Endothelial cell (in vitro differentiated cells): ENCODE measurements at regions not wholly inside any gene's neighbourhood (a gene's known extent, or its start where the extent isn't known, plus 50 kb on each side); places are given as distances from the start of the nearest gene placed in this dataset.

Experiments used
- DNase-seq: peaks from one replicate; pipeline ENCODE4 v3.0.0; 2021; ENCODE audit warnings: low spot score
- H3K27ac Mint-ChIP-seq: one replicate; pipeline ENCODE4 v1.8.0; 2021; ENCODE audit warnings: mixed read lengths, inconsistent platforms; ENCODE audit not compliant: unreplicated experiment
- H3K27me3 Mint-ChIP-seq: one replicate; pipeline ENCODE4 v1.8.0; 2021; ENCODE audit warnings: mild to moderate bottlenecking, moderate library complexity, mixed read lengths, inconsistent platforms; ENCODE audit not compliant: unreplicated experiment
- H3K36me3 Mint-ChIP-seq: one replicate; pipeline ENCODE4 v1.8.0; 2021; ENCODE audit warnings: mild to moderate bottlenecking, low read depth, mixed read lengths, inconsistent platforms; ENCODE audit not compliant: unreplicated experiment
- H3K4me1 Mint-ChIP-seq: one replicate; pipeline ENCODE4 v1.8.0; 2021; ENCODE audit warnings: mild to moderate bottlenecking, mixed read lengths, inconsistent platforms; ENCODE audit not compliant: unreplicated experiment
- H3K4me3 Mint-ChIP-seq: one replicate; pipeline ENCODE4 v1.8.0; 2021; ENCODE audit warnings: mild to moderate bottlenecking, mixed read lengths, inconsistent platforms; ENCODE audit not compliant: unreplicated experiment
- H3K9me3 Mint-ChIP-seq: one replicate; pipeline ENCODE4 v1.8.0; 2021; ENCODE audit warnings: mixed read lengths, inconsistent platforms; ENCODE audit not compliant: unreplicated experiment
- CTCF ChIP-seq: fragments of 200-600 bp; sonication (generic); IDR thresholded peaks from one replicate; pipeline ENCODE4 v1.5.0; 2021; ENCODE audit warnings: antibody characterized with exemption; ENCODE audit not compliant: unreplicated experiment

- TF ChIP-seq CTCF: no peak
- no peak for DNase-seq
Measured at GRCh38 chr10:120381931-120382330, 75.1 kb upstream of the PLPP4 start.

DNA sequence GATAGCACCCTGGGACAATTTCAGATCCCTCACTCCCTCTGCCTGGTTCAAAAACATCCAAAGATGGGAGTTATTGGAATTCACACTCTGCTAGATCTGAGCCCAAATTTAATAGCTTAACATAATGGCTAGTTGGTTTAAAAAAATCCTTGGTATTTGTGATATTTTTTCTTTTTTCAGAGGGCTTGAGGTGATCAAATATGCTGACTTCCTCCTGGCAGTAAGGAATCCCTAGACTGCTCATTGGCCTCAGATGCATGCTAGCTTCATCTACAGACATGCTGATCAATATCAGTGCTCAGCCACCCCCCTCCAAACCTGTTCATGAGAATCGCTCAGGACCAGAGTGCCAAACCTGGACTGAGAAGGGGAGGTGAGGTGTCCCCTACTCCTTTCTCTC lies 74.7 kb upstream of the PLPP4 start:
- H3K27me3 Mint-ChIP-seq: no peaks in the 10 kb centered on the region
- no peak overlapping the region for H3K4me3 Mint-ChIP-seq
- no peaks in the 10 kb centered on the region for H3K4me1 Mint-ChIP-seq
- no peaks in the 10 kb centered on the region for H3K9me3 Mint-ChIP-seq
- H3K36me3 Mint-ChIP-seq: no peaks in the 10 kb centered on the region
- no peak for DNase-seq
- TF ChIP-seq CTCF: no peak
- H3K27ac Mint-ChIP-seq: no peak overlapping the region

More at GRCh38 chr10:120381931-120382330, 75.1 kb upstream of the PLPP4 start:
- no peak overlapping the region for H3K27ac Mint-ChIP-seq
- H3K27me3 Mint-ChIP-seq: no peaks in the 10 kb centered on the region
- no peaks in the 10 kb centered on the region for H3K9me3 Mint-ChIP-seq
- H3K4me1 Mint-ChIP-seq: no peaks in the 10 kb centered on the region
- no peaks in the 10 kb centered on the region for H3K36me3 Mint-ChIP-seq
- no peak overlapping the region for H3K4me3 Mint-ChIP-seq

GRCh38 chr10:120385992-120386391 lies 71.0 kb upstream of the PLPP4 start:
- no peaks in the 10 kb centered on the region for H3K9me3 Mint-ChIP-seq
- no peaks in the 10 kb centered on the region for H3K4me1 Mint-ChIP-seq
- H3K36me3 Mint-ChIP-seq: no peaks in the 10 kb centered on the region
- no peak for DNase-seq
- H3K4me3 Mint-ChIP-seq: no peak overlapping the region
- no peak overlapping the region for H3K27ac Mint-ChIP-seq
- no peak for TF ChIP-seq CTCF
- H3K27me3 Mint-ChIP-seq: no peaks in the 10 kb centered on the region

- TF ChIP-seq CTCF: no peak
- peaks cover 2% of the 10 kb centered on the region for H3K27me3 Mint-ChIP-seq
- no peaks in the 10 kb centered on the region for H3K36me3 Mint-ChIP-seq
- no peak for DNase-seq
- no peak overlapping the region for H3K4me3 Mint-ChIP-seq
- no peak overlapping the region for H3K27ac Mint-ChIP-seq
- no peaks in the 10 kb centered on the region for H3K9me3 Mint-ChIP-seq
- no peaks in the 10 kb centered on the region for H3K4me1 Mint-ChIP-seq
Measured at GRCh38 chr10:120386896-120387295, 70.1 kb upstream of the PLPP4 start.

- Mint-ChIP-seq H3K27ac (no peak overlapping the region), H3K9me3 (no peaks in the 10 kb centered on the region), H3K36me3 (no peaks in the 10 kb centered on the region), H3K4me3 (no peak overlapping the region), H3K4me1 (no peaks in the 10 kb centered on the region), H3K27me3 (peaks cover 2% of the 10 kb centered on the region)
- no peak for TF ChIP-seq CTCF
- no peak for DNase-seq
Measured at GRCh38 chr10:120387326-120387725, 69.7 kb upstream of the PLPP4 start.
